BE2C (cell line): ENCODE measurements at regions not wholly inside any gene's neighbourhood (a gene's known extent, or its start where the extent isn't known, plus 50 kb on each side); places are given as distances from the start of the nearest gene placed in this dataset.

ENCODE experiments used
- DNase-seq: peaks from one replicate; pipeline ENCODE4 v3.0.0-alpha.2; 2020
- H3K27me3 ChIP-seq: fragments of 250-450 bp; sonication (Bioruptor Pico); 2 replicates; pipeline ENCODE4 v1.5.1; 2020; ENCODE audit warnings: mild to moderate bottlenecking
- H3K36me3 ChIP-seq: fragments of 250-450 bp; sonication (Bioruptor Pico); 2 replicates; pipeline ENCODE4 v1.5.1; 2020; ENCODE audit warnings: mild to moderate bottlenecking
- H3K4me1 ChIP-seq: fragments of 250-450 bp; sonication (Bioruptor Pico); 2 replicates; pipeline ENCODE4 v1.5.1; 2020
- H3K4me3 ChIP-seq: 2 replicates; pipeline ENCODE4 v1.5.1; 2011; ENCODE audit warnings: low read depth, low read length
- H3K9me3 ChIP-seq: fragments of 250-450 bp; sonication (Bioruptor Pico); 2 replicates; pipeline ENCODE4 v1.5.1; 2020
- TF ChIP-seq, protein P1 (sequence below): IDR thresholded peaks from 2 replicates; pipeline ENCODE4 v1.5.1; 2012; ENCODE audit warnings: mild to moderate bottlenecking, low read depth, low read length

DNA sequence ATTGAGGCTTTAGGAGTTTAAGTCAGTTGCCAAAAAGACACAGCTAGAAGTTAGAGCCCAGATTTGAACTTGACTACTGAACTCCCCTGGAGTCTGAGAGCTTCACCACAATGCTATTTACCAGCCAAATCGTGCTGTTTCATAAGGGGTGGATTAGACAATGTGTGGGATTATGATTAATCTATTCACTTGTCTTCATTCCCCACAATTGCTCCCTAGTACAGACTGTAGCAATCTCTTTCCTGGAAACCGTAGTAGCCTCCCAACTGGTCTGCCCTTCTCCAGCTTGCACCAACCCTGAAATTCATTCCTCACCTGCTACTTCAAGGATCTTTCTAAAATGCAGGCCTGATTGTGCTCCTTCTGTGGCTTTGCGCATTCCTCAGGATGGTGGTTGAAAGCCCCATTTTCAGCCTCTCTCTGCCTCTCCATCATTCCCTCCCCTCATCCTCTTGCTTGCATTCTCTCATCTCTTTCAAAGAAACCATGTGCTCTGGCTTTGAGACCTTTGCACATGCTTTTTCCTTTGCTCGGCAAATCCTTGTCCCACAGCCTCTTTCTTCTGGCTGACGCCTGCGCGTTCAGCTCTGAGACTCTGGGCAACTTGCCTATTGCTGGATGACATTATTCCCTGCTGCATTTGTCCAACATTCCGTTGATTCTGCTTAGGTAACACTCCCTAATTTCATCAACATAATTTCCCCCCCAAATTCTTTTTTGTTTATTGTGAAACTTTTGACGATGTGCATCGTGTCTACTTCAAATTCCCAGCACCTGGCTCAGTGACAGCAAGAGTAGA lies 145.1 kb downstream of the ADRA2A start:
- DNase-seq = no peak
- TF ChIP-seq, protein P1, sequence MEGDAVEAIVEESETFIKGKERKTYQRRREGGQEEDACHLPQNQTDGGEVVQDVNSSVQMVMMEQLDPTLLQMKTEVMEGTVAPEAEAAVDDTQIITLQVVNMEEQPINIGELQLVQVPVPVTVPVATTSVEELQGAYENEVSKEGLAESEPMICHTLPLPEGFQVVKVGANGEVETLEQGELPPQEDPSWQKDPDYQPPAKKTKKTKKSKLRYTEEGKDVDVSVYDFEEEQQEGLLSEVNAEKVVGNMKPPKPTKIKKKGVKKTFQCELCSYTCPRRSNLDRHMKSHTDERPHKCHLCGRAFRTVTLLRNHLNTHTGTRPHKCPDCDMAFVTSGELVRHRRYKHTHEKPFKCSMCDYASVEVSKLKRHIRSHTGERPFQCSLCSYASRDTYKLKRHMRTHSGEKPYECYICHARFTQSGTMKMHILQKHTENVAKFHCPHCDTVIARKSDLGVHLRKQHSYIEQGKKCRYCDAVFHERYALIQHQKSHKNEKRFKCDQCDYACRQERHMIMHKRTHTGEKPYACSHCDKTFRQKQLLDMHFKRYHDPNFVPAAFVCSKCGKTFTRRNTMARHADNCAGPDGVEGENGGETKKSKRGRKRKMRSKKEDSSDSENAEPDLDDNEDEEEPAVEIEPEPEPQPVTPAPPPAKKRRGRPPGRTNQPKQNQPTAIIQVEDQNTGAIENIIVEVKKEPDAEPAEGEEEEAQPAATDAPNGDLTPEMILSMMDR = no peak
- Histone ChIP-seq H3K4me1 (no peaks in the 10 kb centered on the region), H3K9me3 (no peaks in the 10 kb centered on the region), H3K4me3 (no peak overlapping the region), H3K27me3 (peaks cover 20% of the 10 kb centered on the region), H3K36me3 (no peaks in the 10 kb centered on the region)

DNA sequence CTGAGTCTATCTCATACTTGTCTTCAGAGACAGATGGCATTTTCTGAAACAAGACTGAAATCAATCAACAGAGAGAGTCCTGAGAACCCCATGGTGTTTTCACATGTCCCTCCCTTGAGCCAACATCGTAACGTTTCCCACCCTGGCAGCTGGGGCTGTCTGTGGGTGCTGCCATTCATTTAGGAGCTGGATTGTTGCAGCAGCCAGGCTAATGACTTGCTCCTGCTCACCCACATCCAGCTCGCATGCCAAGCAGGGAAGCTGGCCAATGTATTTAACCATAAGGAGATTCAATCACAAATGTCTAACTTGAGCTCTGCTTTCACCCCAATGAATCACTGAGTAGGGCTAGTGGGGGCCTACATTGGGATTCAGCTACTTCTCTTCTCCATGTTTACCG lies 146.1 kb downstream of the ADRA2A start:
- Histone ChIP-seq H3K36me3 (no peaks in the 10 kb centered on the region), H3K4me1 (no peaks in the 10 kb centered on the region), H3K27me3 (peaks cover 17% of the 10 kb centered on the region), H3K9me3 (no peaks in the 10 kb centered on the region), H3K4me3 (no peak overlapping the region)
- TF ChIP-seq, protein P1 = no peak
- DNase-seq = no peak

DNA sequence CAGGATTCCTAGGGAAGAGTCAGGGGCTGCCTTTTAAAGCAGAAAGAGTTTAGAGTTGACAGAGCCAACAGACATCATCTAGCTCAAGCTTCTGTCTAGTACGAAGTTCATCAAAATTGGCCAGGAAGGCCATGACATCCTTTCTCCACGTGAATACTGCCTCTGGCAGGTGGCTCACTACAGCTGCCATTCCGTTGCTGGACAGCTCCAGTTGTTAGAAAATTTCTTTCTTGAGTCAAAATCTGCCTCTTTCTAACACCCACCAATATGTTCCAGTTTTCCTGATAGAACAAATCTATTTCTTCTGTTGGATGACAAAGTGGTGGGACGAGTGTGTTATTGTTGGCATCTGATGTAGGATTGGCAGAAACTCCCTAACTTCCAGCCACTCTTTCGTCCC lies 154.9 kb downstream of the ADRA2A start:
- no peaks in the 10 kb centered on the region for H3K4me1 ChIP-seq
- TF ChIP-seq, protein P1 = no peak

DNA sequence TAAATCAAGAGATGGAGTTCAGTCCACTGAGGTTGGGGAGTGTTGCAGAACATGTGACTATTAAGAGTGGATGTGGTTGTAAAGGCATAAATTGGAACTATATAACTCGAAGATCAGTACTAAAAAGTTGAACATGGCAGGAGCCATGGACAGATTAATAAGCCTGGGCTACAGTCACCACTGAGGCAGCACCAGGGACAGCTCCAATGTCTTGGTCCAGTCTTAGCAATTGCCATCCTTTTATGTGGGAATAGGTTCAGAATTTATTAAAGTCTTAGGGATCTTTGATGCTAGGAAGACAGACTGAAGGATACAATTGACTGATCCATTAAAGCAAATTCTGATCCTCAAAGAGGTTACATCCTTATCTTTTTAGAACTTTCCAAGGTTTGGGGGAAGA lies 156.6 kb downstream of the ADRA2A start:
- no peak for DNase-seq
- TF ChIP-seq, protein P1 = no peak
- H3K9me3 ChIP-seq = no peaks in the 10 kb centered on the region
- H3K4me3 ChIP-seq = no peak overlapping the region
- H3K36me3 ChIP-seq = no peaks in the 10 kb centered on the region
- no peaks in the 10 kb centered on the region for H3K4me1 ChIP-seq
- peaks cover 4% of the 10 kb centered on the region for H3K27me3 ChIP-seq

More for the DNA sequence above, 154.9 kb downstream of the ADRA2A start:
- DNase-seq = no peak
- H3K36me3 ChIP-seq = no peaks in the 10 kb centered on the region
- no peaks in the 10 kb centered on the region for H3K9me3 ChIP-seq
- no peak overlapping the region for H3K4me3 ChIP-seq
- H3K27me3 ChIP-seq = peaks cover 4% of the 10 kb centered on the region

DNA sequence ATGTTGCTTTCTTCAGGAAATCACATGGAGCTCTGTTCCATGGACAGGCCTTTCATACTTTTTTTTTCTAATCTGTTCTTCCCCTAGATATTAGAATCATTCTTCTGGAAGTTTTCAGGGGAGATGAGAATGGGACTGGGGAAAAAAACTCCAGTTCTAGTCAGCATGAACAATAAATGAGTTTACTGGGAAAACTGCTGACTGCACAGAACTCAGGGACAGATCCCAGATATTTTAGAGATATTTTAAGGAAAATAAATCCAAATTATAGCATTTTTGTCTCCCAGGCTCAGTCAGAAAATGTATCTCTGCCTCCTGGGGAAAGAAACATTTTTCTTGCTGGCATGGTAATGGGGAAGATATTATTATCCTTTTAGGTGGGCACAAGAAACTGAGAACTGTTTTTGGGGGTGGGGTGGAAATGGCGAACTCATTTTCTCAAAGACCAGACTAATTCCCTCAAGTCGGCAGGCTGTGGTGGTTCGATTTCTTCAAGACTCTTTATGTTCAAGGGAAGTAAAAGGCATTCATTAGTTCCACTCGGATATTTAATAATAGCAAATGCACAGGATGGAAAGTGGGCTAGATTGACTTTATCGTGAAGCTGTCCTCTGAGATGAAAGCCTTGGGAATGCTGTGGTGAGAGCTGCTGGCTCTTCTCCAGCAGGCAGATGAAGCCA lies 157.5 kb downstream of the ADRA2A start:
- TF ChIP-seq, protein P1 = no peak
- no peaks in the 10 kb centered on the region for H3K9me3 ChIP-seq
- no peak overlapping the region for H3K4me3 ChIP-seq
- no peak for DNase-seq
- H3K36me3 ChIP-seq = no peaks in the 10 kb centered on the region
- H3K27me3 ChIP-seq = peaks cover 4% of the 10 kb centered on the region
- H3K4me1 ChIP-seq = no peaks in the 10 kb centered on the region

DNA sequence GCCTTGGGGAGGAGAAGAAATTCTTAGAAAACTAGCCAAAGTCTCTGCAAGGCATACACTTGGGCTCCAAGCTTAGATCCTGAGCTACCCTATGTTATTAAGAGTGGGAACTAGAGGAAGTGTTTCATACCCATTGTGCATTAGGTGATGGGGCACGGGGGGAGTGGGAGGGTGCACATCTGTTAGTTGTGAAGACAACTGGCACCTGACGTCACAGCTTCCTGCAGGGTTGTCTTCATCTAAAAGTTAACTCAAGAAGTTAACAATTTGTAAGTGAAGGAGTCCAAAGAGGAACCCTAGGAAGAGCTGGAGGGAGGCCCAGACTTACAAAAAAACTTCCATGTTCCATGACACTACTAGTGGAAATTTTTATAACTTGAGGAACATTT lies 158.1 kb downstream of the ADRA2A start:
- DNase-seq = no peak
- H3K4me1 ChIP-seq = no peaks in the 10 kb centered on the region
- H3K9me3 ChIP-seq = no peaks in the 10 kb centered on the region
- peaks cover 4% of the 10 kb centered on the region for H3K27me3 ChIP-seq
- no peaks in the 10 kb centered on the region for H3K36me3 ChIP-seq
- no peak overlapping the region for H3K4me3 ChIP-seq
- TF ChIP-seq, protein P1 = no peak
